ENCODE measurements at regions not wholly inside any gene's neighbourhood (a gene's known extent, or its start where the extent isn't known, plus 50 kb on each side); places are given as distances from the start of the nearest gene placed in this dataset.

DNA sequence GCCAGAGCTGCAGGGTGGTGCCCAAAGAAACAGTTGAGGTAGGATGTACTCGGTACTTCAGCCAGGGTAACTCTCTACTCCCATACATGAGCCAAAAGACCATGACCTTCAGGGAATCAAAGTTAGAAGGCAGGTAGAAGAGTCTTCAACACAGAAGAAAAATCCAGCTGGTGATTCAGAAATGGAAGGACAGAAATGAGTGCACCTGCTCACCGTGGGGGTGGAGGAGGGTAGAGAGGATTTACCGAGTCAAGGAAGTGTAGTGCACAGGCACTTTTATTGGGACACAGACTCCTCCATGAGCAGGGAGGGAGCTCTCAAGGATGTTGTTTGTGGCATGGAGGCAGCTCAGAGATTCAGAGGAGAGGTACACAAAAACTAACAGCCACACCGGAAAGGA, 330.3 kb upstream of the PRDM1 start:
- no peaks in the 10 kb centered on the region for H3K9me3 Mint-ChIP-seq
- H3K27ac Mint-ChIP-seq: no peak overlapping the region
- peaks cover 13% of the 10 kb centered on the region for H3K27me3 Mint-ChIP-seq
- no peaks in the 10 kb centered on the region for H3K36me3 Mint-ChIP-seq (ENCODE audit: low read depth)
- peaks cover 11% of the 10 kb centered on the region for H3K4me1 Mint-ChIP-seq (ENCODE audit: low read depth)
- no peak overlapping the region for H3K4me3 Mint-ChIP-seq

- H3K27me3 Mint-ChIP-seq: peaks cover 13% of the 10 kb centered on the region
- H3K4me1 Mint-ChIP-seq (ENCODE audit: low read depth): peaks cover 11% of the 10 kb centered on the region
- H3K27ac Mint-ChIP-seq: no peak overlapping the region
- no peak overlapping the region for H3K4me3 Mint-ChIP-seq
- no peaks in the 10 kb centered on the region for H3K36me3 Mint-ChIP-seq (ENCODE audit: low read depth)
- H3K9me3 Mint-ChIP-seq: no peaks in the 10 kb centered on the region
Observed at GRCh38 chr6:105753620-105754211, 332.4 kb upstream of the PRDM1 start.

- Mint-ChIP-seq H3K27me3 (peaks cover 10% of the 10 kb centered on the region), H3K4me1 (ENCODE audit: low read depth) (peaks cover 11% of the 10 kb centered on the region), H3K27ac (no peak overlapping the region)
Observed at GRCh38 chr6:105753207-105753606, 332.9 kb upstream of the PRDM1 start.

GRCh38 chr6:105750089-105750488, 336.0 kb upstream of the PRDM1 start:
- no peaks in the 10 kb centered on the region for H3K36me3 Mint-ChIP-seq (ENCODE audit: low read depth)
- no peaks in the 10 kb centered on the region for H3K9me3 Mint-ChIP-seq
- H3K4me3 Mint-ChIP-seq: no peak overlapping the region
- no peak overlapping the region for H3K27ac Mint-ChIP-seq
- H3K27me3 Mint-ChIP-seq: peaks cover 6% of the 10 kb centered on the region
- no peaks in the 10 kb centered on the region for H3K4me1 Mint-ChIP-seq (ENCODE audit: low read depth)

More at GRCh38 chr6:105753207-105753606, 332.9 kb upstream of the PRDM1 start:
- H3K36me3 Mint-ChIP-seq (ENCODE audit: low read depth): no peaks in the 10 kb centered on the region
- H3K9me3 Mint-ChIP-seq: no peaks in the 10 kb centered on the region
- H3K4me3 Mint-ChIP-seq: no peak overlapping the region

DNA sequence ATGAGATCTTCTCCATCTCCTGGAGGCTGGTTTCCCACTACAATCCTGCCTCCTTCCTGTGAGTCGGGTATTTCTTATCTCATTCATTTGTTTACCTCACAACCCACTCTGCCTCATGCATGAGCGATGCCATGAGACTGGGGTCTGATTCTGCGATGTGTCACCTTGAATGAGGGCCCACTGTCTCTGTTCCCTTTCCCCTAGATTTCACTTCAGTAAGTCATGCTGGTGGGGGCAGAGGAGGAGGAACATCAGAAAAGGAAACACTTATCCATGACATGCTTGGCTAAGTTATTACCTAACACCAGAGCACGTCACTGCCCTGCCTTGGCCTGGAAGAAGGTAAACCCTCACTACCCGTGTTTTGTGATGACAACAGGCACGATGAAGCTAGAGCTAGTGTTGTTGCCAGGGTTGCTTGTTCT, 337.4 kb upstream of the PRDM1 start:
- H3K4me1 Mint-ChIP-seq (ENCODE audit: low read depth): no peaks in the 10 kb centered on the region
- H3K27ac Mint-ChIP-seq: no peak overlapping the region
- H3K36me3 Mint-ChIP-seq (ENCODE audit: low read depth): no peaks in the 10 kb centered on the region
- H3K27me3 Mint-ChIP-seq: peaks cover 6% of the 10 kb centered on the region
- no peaks in the 10 kb centered on the region for H3K9me3 Mint-ChIP-seq
- no peak overlapping the region for H3K4me3 Mint-ChIP-seq

DNA sequence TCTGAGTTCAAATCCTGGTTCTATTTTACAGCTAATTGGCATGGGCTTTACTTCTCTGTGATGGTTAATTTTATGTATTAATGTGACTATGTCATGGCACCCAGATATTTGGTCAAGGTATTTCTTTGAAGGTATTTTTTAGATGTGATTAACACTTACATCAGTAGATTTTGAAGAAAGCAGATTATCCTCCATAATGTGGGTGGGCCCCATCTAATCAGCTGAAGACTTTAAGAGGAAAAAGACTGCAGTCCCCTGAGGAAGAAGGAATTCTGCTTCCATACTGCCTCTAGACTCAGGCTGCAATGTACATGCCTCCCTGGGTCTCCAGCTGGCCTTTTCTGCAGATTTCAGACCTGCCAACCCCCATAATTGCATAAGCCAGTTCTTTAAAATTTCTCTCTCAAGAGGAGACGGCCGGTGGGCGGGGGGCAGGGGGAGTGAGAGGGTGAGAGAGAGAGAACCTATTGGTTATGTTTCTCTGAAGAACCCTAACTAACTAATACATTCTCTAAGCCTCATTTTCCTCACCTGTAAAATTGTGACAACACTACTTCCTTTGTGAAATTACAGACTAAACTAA, 338.2 kb upstream of the PRDM1 start:
- Mint-ChIP-seq H3K9me3 (no peaks in the 10 kb centered on the region), H3K27me3 (peaks cover 6% of the 10 kb centered on the region), H3K4me1 (ENCODE audit: low read depth) (no peaks in the 10 kb centered on the region), H3K27ac (no peak overlapping the region), H3K36me3 (ENCODE audit: low read depth) (no peaks in the 10 kb centered on the region), H3K4me3 (no peak overlapping the region)

DNA sequence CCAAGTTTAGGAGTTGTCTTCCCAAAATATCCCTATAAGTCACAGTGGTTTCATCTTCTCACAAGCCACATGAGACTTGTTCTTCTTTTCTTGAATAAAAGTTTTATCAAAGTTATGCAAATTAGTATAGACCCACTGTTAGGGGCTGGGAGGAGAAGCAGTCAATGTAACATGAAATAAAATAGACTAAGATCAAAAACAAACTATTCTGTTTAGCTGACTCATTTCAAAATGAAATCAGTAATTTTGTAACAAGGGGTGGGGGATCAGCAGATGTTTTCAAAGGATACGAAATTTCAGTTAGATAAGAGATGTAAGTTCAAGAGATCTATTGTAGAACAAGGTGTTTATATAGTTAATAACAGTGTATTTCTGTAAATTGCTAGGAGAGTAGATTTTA, 339.6 kb upstream of the PRDM1 start:
- H3K27ac Mint-ChIP-seq: no peak overlapping the region
- no peak overlapping the region for H3K4me3 Mint-ChIP-seq
- H3K36me3 Mint-ChIP-seq (ENCODE audit: low read depth): no peaks in the 10 kb centered on the region
- H3K9me3 Mint-ChIP-seq: no peaks in the 10 kb centered on the region
- peaks cover under 1% of the 10 kb centered on the region for H3K4me1 Mint-ChIP-seq (ENCODE audit: low read depth)
- peaks cover 12% of the 10 kb centered on the region for H3K27me3 Mint-ChIP-seq

- no peaks in the 10 kb centered on the region for H3K9me3 Mint-ChIP-seq
- H3K27me3 Mint-ChIP-seq: peaks cover 12% of the 10 kb centered on the region
- H3K4me3 Mint-ChIP-seq: no peak overlapping the region
- H3K4me1 Mint-ChIP-seq (ENCODE audit: low read depth): peaks cover 3% of the 10 kb centered on the region
- H3K27ac Mint-ChIP-seq: no peak overlapping the region
- no peaks in the 10 kb centered on the region for H3K36me3 Mint-ChIP-seq (ENCODE audit: low read depth)
Observed at GRCh38 chr6:105746130-105746505, 340.0 kb upstream of the PRDM1 start.

GRCh38 chr6:105745464-105746129, 340.5 kb upstream of the PRDM1 start:
- peaks cover 15% of the 10 kb centered on the region for H3K27me3 Mint-ChIP-seq
- no peaks in the 10 kb centered on the region for H3K9me3 Mint-ChIP-seq
- no peaks in the 10 kb centered on the region for H3K36me3 Mint-ChIP-seq (ENCODE audit: low read depth)
- H3K4me1 Mint-ChIP-seq (ENCODE audit: low read depth): peaks cover 3% of the 10 kb centered on the region
- H3K27ac Mint-ChIP-seq: no peak overlapping the region
- H3K4me3 Mint-ChIP-seq: no peak overlapping the region

- Mint-ChIP-seq H3K4me3 (no peak overlapping the region), H3K36me3 (ENCODE audit: low read depth) (no peaks in the 10 kb centered on the region), H3K27ac (no peak overlapping the region), H3K27me3 (peaks cover 15% of the 10 kb centered on the region), H3K9me3 (no peaks in the 10 kb centered on the region), H3K4me1 (ENCODE audit: low read depth) (peaks cover 3% of the 10 kb centered on the region)
Observed at GRCh38 chr6:105744815-105745214, 341.3 kb upstream of the PRDM1 start.

GRCh38 chr6:105740946-105741645, 338.2 kb upstream of the PREP start:
- Mint-ChIP-seq H3K4me3 (no peak overlapping the region), H3K36me3 (ENCODE audit: low read depth) (no peaks in the 10 kb centered on the region), H3K9me3 (no peaks in the 10 kb centered on the region), H3K4me1 (ENCODE audit: low read depth) (peaks cover 3% of the 10 kb centered on the region), H3K27me3 (peaks cover 15% of the 10 kb centered on the region), H3K27ac (no peak overlapping the region)

- no peaks in the 10 kb centered on the region for H3K9me3 Mint-ChIP-seq
- no peak overlapping the region for H3K27ac Mint-ChIP-seq
- no peak overlapping the region for H3K4me3 Mint-ChIP-seq
- H3K4me1 Mint-ChIP-seq (ENCODE audit: low read depth): peaks cover 3% of the 10 kb centered on the region
- H3K27me3 Mint-ChIP-seq: peaks cover 9% of the 10 kb centered on the region
- H3K36me3 Mint-ChIP-seq (ENCODE audit: low read depth): no peaks in the 10 kb centered on the region
Observed at GRCh38 chr6:105739764-105740163, 336.9 kb upstream of the PREP start.

DNA sequence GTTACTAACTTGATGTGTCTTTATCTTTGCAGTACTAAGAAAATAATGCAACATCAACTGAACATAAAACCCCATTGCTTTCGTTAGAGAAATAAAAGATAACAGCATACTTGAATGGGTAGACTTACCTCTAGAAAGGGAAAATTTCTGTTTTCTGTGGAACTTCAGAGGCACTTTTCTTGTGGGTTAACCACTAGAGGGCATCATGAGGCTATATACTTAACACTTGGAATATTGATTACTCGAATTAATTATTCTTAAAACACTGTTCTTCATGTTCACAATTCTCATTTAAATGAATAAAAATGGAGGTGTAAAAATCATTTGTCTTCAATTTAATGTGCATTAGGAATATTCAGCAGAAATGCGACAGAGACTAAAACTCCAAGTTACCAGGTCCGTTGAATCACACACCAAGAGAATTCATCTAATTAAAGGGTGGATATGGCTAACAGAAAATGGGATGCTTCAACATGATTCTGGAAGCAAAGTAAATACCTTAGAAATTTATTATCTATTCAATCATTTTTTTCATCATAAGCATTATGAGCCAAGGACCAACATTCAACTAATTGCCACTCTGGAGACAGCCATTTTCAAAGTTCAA, 330.8 kb upstream of the PREP start:
- no peak overlapping the region for H3K4me3 Mint-ChIP-seq

GRCh38 chr6:105728995-105729394, 326.1 kb upstream of the PREP start:
- no peaks in the 10 kb centered on the region for H3K36me3 Mint-ChIP-seq (ENCODE audit: low read depth)
- no peak overlapping the region for H3K27ac Mint-ChIP-seq
- H3K4me3 Mint-ChIP-seq: no peak overlapping the region
- H3K27me3 Mint-ChIP-seq: peaks cover 4% of the 10 kb centered on the region
- H3K4me1 Mint-ChIP-seq (ENCODE audit: low read depth): no peaks in the 10 kb centered on the region
- H3K9me3 Mint-ChIP-seq: no peaks in the 10 kb centered on the region

More for the DNA sequence above, 330.8 kb upstream of the PREP start:
- Mint-ChIP-seq H3K27me3 (no peaks in the 10 kb centered on the region), H3K27ac (no peak overlapping the region), H3K36me3 (ENCODE audit: low read depth) (no peaks in the 10 kb centered on the region), H3K9me3 (no peaks in the 10 kb centered on the region), H3K4me1 (ENCODE audit: low read depth) (no peaks in the 10 kb centered on the region)

All from stimulated activated naive CD8-positive, alpha-beta T cell treated with anti-CD3 and anti-CD28 coated beads, Interleukin-15, Interleukin-2, amounts not matched to agents 100 ng/mL and 50 ng/mL, for 24 hours (primary cell).